Astrocyte of the spinal cord (primary cell): ENCODE measurements at regions not wholly inside any gene's neighbourhood (a gene's known extent, or its start where the extent isn't known, plus 50 kb on each side); places are given as distances from the start of the nearest gene placed in this dataset.

Source experiments
- DNase-seq: peaks from one replicate; pipeline ENCODE4 v3.0.0; 2011; ENCODE audit warnings: low read depth, low spot score
- H3K4me3 ChIP-seq: 2 replicates; pipeline ENCODE4 v1.5.1; 2011; ENCODE audit warnings: low read depth, mild to moderate bottlenecking, low read length, moderate library complexity
- in situ Hi-C: cut with HindIII; loops from 2 replicates; pipeline ENCODE4 v1.10.0; 2017; ENCODE audit warnings: low sequenced_read_pairs
- TF ChIP-seq, protein P1 (sequence below): IDR thresholded peaks from 2 replicates; pipeline ENCODE4 v1.5.1; 2012; ENCODE audit warnings: low read depth, mild to moderate bottlenecking, low read length, inconsistent platforms

GRCh38 chr18:65409261-65409660 lies 341.6 kb upstream of the CDH7 start:
- no peak overlapping the region for H3K4me3 ChIP-seq
- in situ Hi-C loops = no loop called here
- DNase-seq = no peak
- TF ChIP-seq, protein P1, sequence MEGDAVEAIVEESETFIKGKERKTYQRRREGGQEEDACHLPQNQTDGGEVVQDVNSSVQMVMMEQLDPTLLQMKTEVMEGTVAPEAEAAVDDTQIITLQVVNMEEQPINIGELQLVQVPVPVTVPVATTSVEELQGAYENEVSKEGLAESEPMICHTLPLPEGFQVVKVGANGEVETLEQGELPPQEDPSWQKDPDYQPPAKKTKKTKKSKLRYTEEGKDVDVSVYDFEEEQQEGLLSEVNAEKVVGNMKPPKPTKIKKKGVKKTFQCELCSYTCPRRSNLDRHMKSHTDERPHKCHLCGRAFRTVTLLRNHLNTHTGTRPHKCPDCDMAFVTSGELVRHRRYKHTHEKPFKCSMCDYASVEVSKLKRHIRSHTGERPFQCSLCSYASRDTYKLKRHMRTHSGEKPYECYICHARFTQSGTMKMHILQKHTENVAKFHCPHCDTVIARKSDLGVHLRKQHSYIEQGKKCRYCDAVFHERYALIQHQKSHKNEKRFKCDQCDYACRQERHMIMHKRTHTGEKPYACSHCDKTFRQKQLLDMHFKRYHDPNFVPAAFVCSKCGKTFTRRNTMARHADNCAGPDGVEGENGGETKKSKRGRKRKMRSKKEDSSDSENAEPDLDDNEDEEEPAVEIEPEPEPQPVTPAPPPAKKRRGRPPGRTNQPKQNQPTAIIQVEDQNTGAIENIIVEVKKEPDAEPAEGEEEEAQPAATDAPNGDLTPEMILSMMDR = no peak

DNA sequence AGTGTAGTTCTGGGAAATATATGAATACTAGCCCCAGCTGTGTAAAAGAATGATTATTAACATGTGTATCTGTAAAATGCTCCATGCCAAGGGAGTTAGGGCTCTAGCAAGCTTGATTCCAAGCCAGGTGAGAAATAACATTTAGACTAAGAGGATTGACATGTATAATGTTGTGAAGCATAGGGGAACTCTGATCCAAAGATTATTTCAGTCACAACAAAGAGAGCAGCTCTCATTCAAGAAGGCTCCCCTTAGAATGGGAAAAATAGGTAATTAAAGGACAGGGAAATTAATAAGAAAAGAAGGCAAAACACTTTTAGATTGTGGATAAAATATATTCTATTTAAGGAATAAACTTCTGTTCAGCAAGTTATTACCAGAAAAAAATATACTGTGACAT lies 347.3 kb upstream of the CDH7 start:
- no peak overlapping the region for H3K4me3 ChIP-seq
- no peak for DNase-seq
- TF ChIP-seq, protein P1 = no peak
- in situ Hi-C loops = no loop called here

GRCh38 chr18:65399091-65399490 lies 351.7 kb upstream of the CDH7 start:
- no peak for DNase-seq
- in situ Hi-C loops = no loop called here
- TF ChIP-seq, protein P1 = no peak
- no peak overlapping the region for H3K4me3 ChIP-seq

GRCh38 chr18:65398347-65399075 lies 352.3 kb upstream of the CDH7 start:
- no peak for DNase-seq
- H3K4me3 ChIP-seq = no peak overlapping the region
- in situ Hi-C loops = no loop called here
- TF ChIP-seq, protein P1 = no peak

DNA sequence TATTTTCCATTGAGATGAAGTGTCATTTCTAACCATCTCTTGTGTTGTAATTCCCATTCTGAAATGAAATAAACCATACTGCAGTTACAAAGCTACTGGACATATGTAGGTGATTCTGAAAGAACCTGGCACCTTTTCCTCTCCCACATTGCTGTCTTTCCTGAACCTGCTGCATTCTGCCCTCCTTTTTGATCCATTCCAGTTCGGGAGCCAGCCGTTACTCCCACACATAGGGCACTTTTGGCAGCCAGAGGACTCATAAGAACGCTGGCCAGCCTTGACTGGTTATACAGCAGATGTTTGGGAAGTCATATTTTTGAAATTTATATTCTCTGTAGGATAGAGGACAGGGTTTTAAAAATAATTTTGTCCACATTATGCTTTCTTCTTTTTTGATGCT lies 369.8 kb upstream of the CDH7 start:
- no peak overlapping the region for H3K4me3 ChIP-seq
- in situ Hi-C loops = no loop called here
- no peak for DNase-seq
- TF ChIP-seq, protein P1 = no peak

GRCh38 chr18:65380571-65380970 lies 370.2 kb upstream of the CDH7 start:
- TF ChIP-seq, protein P1 = no peak
- H3K4me3 ChIP-seq = no peak overlapping the region
- in situ Hi-C loops = no loop called here
- DNase-seq = no peak
